GM23338 (cell line): ENCODE measurements at regions not wholly inside any gene's neighbourhood (a gene's known extent, or its start where the extent isn't known, plus 50 kb on each side); places are given as distances from the start of the nearest gene placed in this dataset.

Source experiments
- ATAC-seq: fragments of 200-7000 bp; cut with Tn5 transposase; 3 replicates; pipeline ENCODE4 v1.9.1; 2020
- DNase-seq: peaks from one replicate; pipeline ENCODE4 v3.0.0-alpha.2; 2015; ENCODE audit warnings: low spot score
- H2AFZ ChIP-seq: fragments of 200-600 bp; sonication (generic); 2 replicates; pipeline ENCODE4 v1.8.0; 2016; ENCODE audit warnings: antibody characterized with exemption, mild to moderate bottlenecking, moderate library complexity
- H3F3A ChIP-seq: fragments of 200-600 bp; sonication (generic); replicated peaks from 2 replicates; pipeline ENCODE4 v1.8.0; 2017; ENCODE audit warnings: antibody characterized with exemption, mixed run types, low read depth
- H3K27ac ChIP-seq: fragments of 200-600 bp; sonication (generic); 2 replicates; pipeline ENCODE4 v1.6.1; 2016; ENCODE audit warnings: low read depth
- H3K27me3 ChIP-seq: fragments of 200-600 bp; sonication (generic); 2 replicates; pipeline ENCODE4 v1.8.0; 2016; ENCODE audit warnings: mild to moderate bottlenecking, mixed run types, moderate library complexity; ENCODE audit not compliant: insufficient read depth
- H3K36me3 ChIP-seq: fragments of 200-600 bp; sonication (generic); 2 replicates; pipeline ENCODE4 v1.8.0; 2016; ENCODE audit warnings: mild to moderate bottlenecking; ENCODE audit not compliant: insufficient read depth
- H3K4me1 ChIP-seq: fragments of 200-600 bp; sonication (generic); 2 replicates; pipeline ENCODE4 v1.8.0; 2016; ENCODE audit warnings: mild to moderate bottlenecking, moderate library complexity; ENCODE audit not compliant: insufficient read depth
- H3K4me2 ChIP-seq: fragments of 200-600 bp; sonication (generic); 2 replicates; pipeline ENCODE4 v1.7.1; 2017; ENCODE audit warnings: mixed run types
- H3K4me3 ChIP-seq: fragments of 200-600 bp; sonication (generic); 2 replicates; pipeline ENCODE4 v1.6.1; 2016; ENCODE audit warnings: mixed run types
- H3K79me2 ChIP-seq: fragments of 200-600 bp; sonication (generic); replicated peaks from 2 replicates; pipeline ENCODE4 v1.8.0; 2017; ENCODE audit warnings: mild to moderate bottlenecking; ENCODE audit not compliant: insufficient read depth
- H3K9me2 ChIP-seq: fragments of 200-600 bp; sonication (generic); 2 replicates; pipeline ENCODE4 v1.8.0; 2017; ENCODE audit not compliant: insufficient read depth
- H4K20me1 ChIP-seq: fragments of 200-600 bp; sonication (generic); replicated peaks from 2 replicates; pipeline ENCODE4 v1.8.0; 2017; ENCODE audit warnings: mild to moderate bottlenecking; ENCODE audit not compliant: insufficient read depth
- H3K27ac Mint-ChIP-seq: 2 replicates; pipeline ENCODE4 v1.8.0; 2020; ENCODE audit warnings: inconsistent platforms, mild to moderate bottlenecking, moderate library complexity, mixed read lengths
- H3K27me3 Mint-ChIP-seq: 3 replicates; pipeline ENCODE4 v1.8.0; 2022; ENCODE audit warnings: low read depth, mild to moderate bottlenecking, moderate library complexity, mixed read lengths, inconsistent platforms; ENCODE audit not compliant: insufficient read depth, poor library complexity
- H3K36me3 Mint-ChIP-seq: 3 replicates; pipeline ENCODE4 v1.8.0; 2021; ENCODE audit warnings: low read depth, mild to moderate bottlenecking, inconsistent platforms, moderate library complexity, mixed read lengths
- H3K4me1 Mint-ChIP-seq: 3 replicates; pipeline ENCODE4 v1.8.0; 2020; ENCODE audit warnings: mild to moderate bottlenecking, inconsistent platforms, mixed read lengths
- H3K4me3 Mint-ChIP-seq: 3 replicates; pipeline ENCODE4 v1.8.0; 2021; ENCODE audit warnings: moderate library complexity, mild to moderate bottlenecking, inconsistent platforms, mixed read lengths
- H3K9me3 Mint-ChIP-seq: 3 replicates; pipeline ENCODE4 v1.8.0; 2020; ENCODE audit warnings: moderate library complexity, mild to moderate bottlenecking, inconsistent platforms, mixed read lengths
- CREB1 ChIP-seq: fragments of 250-450 bp; sonication (Bioruptor Pico); IDR thresholded peaks from 2 replicates; pipeline ENCODE4 v1.5.0; 2020; ENCODE audit warnings: low read depth, mild to moderate bottlenecking, moderate library complexity
- CTCF ChIP-seq, 2 experiments: fragments of 200-600 bp in 1 of 2; sonication (generic) in 1 of 2; conservative IDR thresholded peaks; 2 replicates each; pipeline versions ENCODE4 v1.5.1 to v1.6.1; 2016 to 2017; ENCODE audit warnings: antibody characterized with exemption in 2 of 2, low read depth in 2 of 2, mild to moderate bottlenecking in 2 of 2, moderate library complexity in 1 of 2
- EZH2 ChIP-seq: fragments of 200-600 bp; sonication (generic); IDR thresholded peaks from one replicate; pipeline ENCODE4 v1.8.0; 2017; ENCODE audit warnings: antibody characterized with exemption, mild to moderate bottlenecking, low read depth; ENCODE audit not compliant: unreplicated experiment
- EZH2phosphoT487 ChIP-seq: fragments of 200-600 bp; sonication (generic); IDR thresholded peaks from one replicate; pipeline ENCODE4 v1.8.1; 2018; ENCODE audit warnings: antibody characterized with exemption; ENCODE audit not compliant: unreplicated experiment
- JUNB ChIP-seq: IDR thresholded peaks from one replicate; pipeline ENCODE4 v1.6.1; 2016; ENCODE audit warnings: antibody characterized with exemption; ENCODE audit not compliant: unreplicated experiment
- NANOG ChIP-seq: IDR thresholded peaks from 2 replicates; pipeline ENCODE4 v1.6.1; 2016; ENCODE audit warnings: antibody characterized with exemption, borderline replicate concordance
- POLR2AphosphoS5 ChIP-seq: IDR thresholded peaks from 2 replicates; pipeline ENCODE4 v1.6.1; 2016; ENCODE audit warnings: antibody characterized with exemption, low read depth
- REST ChIP-seq: IDR thresholded peaks from one replicate; pipeline ENCODE4 v1.6.1; 2018; ENCODE audit warnings: antibody characterized with exemption; ENCODE audit not compliant: unreplicated experiment
- STAT1 ChIP-seq: IDR thresholded peaks from one replicate; pipeline ENCODE4 v1.6.1; 2016; ENCODE audit warnings: antibody characterized with exemption; ENCODE audit not compliant: unreplicated experiment
- ZNF331 ChIP-seq: fragments of 250-450 bp; sonication (Bioruptor Pico); IDR thresholded peaks from 2 replicates; pipeline ENCODE4 v1.5.0; 2020; ENCODE audit warnings: low read depth, mild to moderate bottlenecking, moderate library complexity
- ZNF462 ChIP-seq: fragments of 250-450 bp; sonication (Bioruptor Pico); IDR thresholded peaks from 2 replicates; pipeline ENCODE4 v1.5.0; 2020; ENCODE audit warnings: mild to moderate bottlenecking, moderate library complexity

- TF ChIP-seq EZH2phosphoT487: no peak
- TF ChIP-seq JUNB: no peak
- TF ChIP-seq ZNF331 (CRISPR knock-in tag): no peak
- no peak for TF ChIP-seq POLR2AphosphoS5
Observed at GRCh38 chr13:54366728-54367127, 1338.1 kb downstream of the OLFM4 start (continued).

GRCh38 chr13:54367639-54368271 lies 1339.1 kb downstream of the OLFM4 start:
- H3K27me3 ChIP-seq: no peaks in the 10 kb centered on the region
- H3K4me1 ChIP-seq: peaks cover 6% of the 10 kb centered on the region
- H3K27me3 Mint-ChIP-seq: no peaks in the 10 kb centered on the region
- no peaks in the 10 kb centered on the region; the same call in 1 of the 2 replicates for H3K36me3 ChIP-seq
- H4K20me1 ChIP-seq: no peaks in the 10 kb centered on the region
- H3K36me3 Mint-ChIP-seq: peaks cover 11% of the 10 kb centered on the region; the same call in 2 of the 3 replicates
- no peak overlapping the region for H3K27ac ChIP-seq
- H3K27ac Mint-ChIP-seq: no peak overlapping the region
- TF ChIP-seq STAT1 (no peak), NANOG (no peak), EZH2phosphoT487 (no peak), ZNF462 (CRISPR knock-in tag) (no peak), CTCF (conservative IDR thresholded peaks at IDR 0.05; ENCODE audit: low read depth in 2 of 2) (no peak), EZH2 (no peak), ZNF331 (CRISPR knock-in tag) (no peak), CREB1 (no peak), POLR2AphosphoS5 (no peak), JUNB (no peak), REST (no peak)
- H3F3A ChIP-seq: no peaks in the 10 kb centered on the region
- no peak overlapping the region for H3K4me3 Mint-ChIP-seq
- no peak overlapping the region for H3K4me3 ChIP-seq
- no peak overlapping the region for H2AFZ ChIP-seq
- H3K9me2 ChIP-seq: no peaks in the 10 kb centered on the region
- peaks cover 1% of the 10 kb centered on the region for H3K4me1 Mint-ChIP-seq
- ATAC-seq: no peak
- no peak overlapping the region for H3K4me2 ChIP-seq
- no peak for DNase-seq
- peaks cover 6% of the 10 kb centered on the region; the same call in 1 of the 3 replicates for H3K9me3 Mint-ChIP-seq
- no peaks in the 10 kb centered on the region for H3K79me2 ChIP-seq
